HepG2 (cell line): ENCODE measurements at regions not wholly inside any gene's neighbourhood (a gene's known extent, or its start where the extent isn't known, plus 50 kb on each side); places are given as distances from the start of the nearest gene placed in this dataset.

Experiments used
- ATF2 ChIP-seq: sonication (generic); formaldehyde crosslinking; IDR thresholded peaks from 2 replicates; pipeline ENCODE4 v1.4.0; 2020; ENCODE audit warnings: missing genetic modification reagents
- CTCF ChIP-seq: sonication (generic); formaldehyde crosslinking; IDR thresholded peaks from 2 replicates; pipeline ENCODE4 v1.5.0; 2020; ENCODE audit warnings: mild to moderate bottlenecking, missing genetic modification reagents, moderate library complexity
- EED ChIP-seq: sonication (generic); formaldehyde crosslinking; IDR thresholded peaks from 2 replicates; pipeline ENCODE4 v1.5.0; 2020; ENCODE audit warnings: mild to moderate bottlenecking, missing genetic modification reagents
- FOXP1 ChIP-seq, 2 experiments: fragments of 450-650 bp in 1 of 2; IDR thresholded peaks; 2 replicates each; pipeline ENCODE4 v1.6.1; 2017 to 2018; ENCODE audit warnings: antibody characterized with exemption in 1 of 2
- GLI4 ChIP-seq: sonication (generic); formaldehyde crosslinking; IDR thresholded peaks from 2 replicates; pipeline ENCODE4 v1.5.1; 2020; ENCODE audit warnings: missing genetic modification reagents, mild to moderate bottlenecking, moderate library complexity, borderline replicate concordance
- NBN ChIP-seq: fragments of 450-650 bp; conservative IDR thresholded peaks from 2 replicates; pipeline ENCODE4 v1.6.1; 2017
- PBX3 ChIP-seq: sonication (generic); formaldehyde crosslinking; IDR thresholded peaks from 2 replicates; pipeline ENCODE4 v1.8.1; 2023; ENCODE audit warnings: missing genetic modification reagents, inconsistent platforms, borderline replicate concordance
- ZNF30 ChIP-seq: sonication (generic); formaldehyde crosslinking; IDR thresholded peaks from 2 replicates; pipeline ENCODE4 v1.5.0; 2020; ENCODE audit warnings: mild to moderate bottlenecking, missing genetic modification reagents
- ZNF563 ChIP-seq: sonication (generic); formaldehyde crosslinking; IDR thresholded peaks from 2 replicates; pipeline ENCODE4 v1.8.0; 2022; ENCODE audit warnings: mild to moderate bottlenecking, moderate library complexity, missing genetic modification reagents
- TF ChIP-seq, protein P1 (sequence below): sonication (generic); formaldehyde crosslinking; IDR thresholded peaks from 2 replicates; pipeline ENCODE4 v1.5.1; 2020; ENCODE audit warnings: mild to moderate bottlenecking, missing genetic modification reagents

GRCh38 chr6:130503146-130503545 is 137.3 kb downstream of the TMEM200A start:
- TF ChIP-seq, protein P1, sequence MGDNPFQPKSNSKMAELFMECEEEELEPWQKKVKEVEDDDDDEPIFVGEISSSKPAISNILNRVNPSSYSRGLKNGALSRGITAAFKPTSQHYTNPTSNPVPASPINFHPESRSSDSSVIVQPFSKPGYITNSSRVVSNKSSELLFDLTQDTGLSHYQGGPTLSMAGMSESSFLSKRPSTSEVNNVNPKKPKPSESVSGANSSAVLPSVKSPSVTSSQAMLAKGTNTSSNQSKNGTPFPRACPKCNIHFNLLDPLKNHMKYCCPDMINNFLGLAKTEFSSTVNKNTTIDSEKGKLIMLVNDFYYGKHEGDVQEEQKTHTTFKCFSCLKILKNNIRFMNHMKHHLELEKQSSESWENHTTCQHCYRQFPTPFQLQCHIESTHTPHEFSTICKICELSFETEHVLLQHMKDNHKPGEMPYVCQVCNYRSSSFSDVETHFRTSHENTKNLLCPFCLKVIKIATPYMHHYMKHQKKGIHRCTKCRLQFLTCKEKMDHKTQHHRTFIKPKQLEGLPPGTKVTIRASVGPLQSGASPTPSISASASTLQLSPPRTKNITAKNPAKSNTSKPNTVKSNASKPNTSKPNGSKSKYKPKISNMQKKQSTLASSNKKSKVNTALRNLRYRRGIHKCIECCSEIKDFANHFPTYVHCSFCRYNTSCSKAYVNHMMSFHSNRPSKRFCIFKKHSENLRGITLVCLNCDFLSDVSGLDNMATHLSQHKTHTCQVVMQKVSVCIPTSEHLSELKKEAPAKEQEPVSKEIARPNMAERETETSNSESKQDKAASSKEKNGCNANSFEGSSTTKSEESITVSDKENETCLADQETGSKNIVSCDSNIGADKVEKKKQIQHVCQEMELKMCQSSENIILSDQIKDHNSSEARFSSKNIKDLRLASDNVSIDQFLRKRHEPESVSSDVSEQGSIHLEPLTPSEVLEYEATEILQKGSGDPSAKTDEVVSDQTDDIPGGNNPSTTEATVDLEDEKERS = no peak
- no peak for TF ChIP-seq GLI4 (CRISPR knock-in tag)
- no peak for TF ChIP-seq PBX3 (CRISPR knock-in tag)
- no peak for TF ChIP-seq FOXP1 (IDR thresholded peaks at IDR 0.05)
- no peak for TF ChIP-seq FOXP1 (CRISPR knock-in tag; IDR thresholded peaks at IDR 0.05)
- no peak for TF ChIP-seq NBN
- TF ChIP-seq CTCF (CRISPR knock-in tag) = no peak
- TF ChIP-seq EED (CRISPR knock-in tag) = no peak
- no peak for TF ChIP-seq ATF2 (CRISPR knock-in tag)
- no peak for TF ChIP-seq ZNF563
- TF ChIP-seq ZNF30 (CRISPR knock-in tag) = no peak
